HCT116 (cell line): ENCODE measurements at regions not wholly inside any gene's neighbourhood (a gene's known extent, or its start where the extent isn't known, plus 50 kb on each side); places are given as distances from the start of the nearest gene placed in this dataset.

Source experiments
- ATAC-seq: fragments of 200-7000 bp; cut with Tn5 transposase; 2 replicates; pipeline ENCODE4 v1.9.1; 2020; ENCODE audit warnings: mild to moderate bottlenecking, moderate library complexity
- BruUV-seq: library from RNA; stranded (reverse); fragments of 400-500 nt; replicated peaks from 2 replicates; lab custom pipeline; 2021; lab: Mats Ljungman, UMichigan
- CTCF ChIA-PET: fragments of 300-600 bp; sonication (Branson Sonifier 250); formaldehyde crosslinking; loops from one replicate; lab custom pipeline; 2021; ENCODE audit warnings: antibody characterized with exemption; lab: Charles Lee
- POLR2A ChIA-PET: fragments of 300-600, 350-600 bp; sonication (Branson Sonifier 250); formaldehyde crosslinking; loops from one replicate; lab custom pipeline; 2021; ENCODE audit warnings: antibody characterized with exemption; lab: Charles Lee
- RAD21 ChIA-PET, 2 experiments: fragments of 300-600 bp; sonication (Branson Sonifier 250); formaldehyde crosslinking; loops; one replicate each; lab custom pipeline; 2023; ENCODE audit warnings: low total read pairs in 2 of 2; ENCODE audit not compliant: uncharacterized antibody in 2 of 2, unreplicated experiment in 2 of 2, low non-redundant PET in 1 of 2; lab: Charles Lee
- DNase-seq: peaks from one replicate; pipeline ENCODE4 v3.0.0-alpha.2; 2010; ENCODE audit warnings: low read depth, low spot score
- H2AFZ ChIP-seq: fragments of 200-600 bp; shearing (Covaris generic), sonication (generic); 2 replicates; pipeline ENCODE4 v1.6.1; 2017; ENCODE audit warnings: low read depth, mixed run types, mixed read lengths, antibody characterized with exemption, low read length; ENCODE audit not compliant: poor library complexity, severe bottlenecking
- H3K27ac ChIP-seq: 2 replicates; pipeline ENCODE4 v1.5.1; 2012; ENCODE audit warnings: low read depth, low read length
- H3K27me3 ChIP-seq: fragments of 200-600 bp; sonication (generic); 2 replicates; pipeline ENCODE4 v1.6.1; 2016; ENCODE audit warnings: mixed run types, low read length, mixed read lengths; ENCODE audit not compliant: insufficient read depth
- H3K36me3 ChIP-seq, 2 experiments: fragments of 200-500 bp in 1 of 2; fragments of 200-600 bp in 1 of 2; sonication (Bioruptor generic) in 1 of 2; sonication (generic) in 1 of 2; 2 replicates each; pipeline versions ENCODE4 v1.5.1 to v1.6.1; 2014 to 2016; ENCODE audit warnings: low read length in 2 of 2, inconsistent platforms in 1 of 2, mixed read lengths in 1 of 2, mixed run types in 1 of 2; ENCODE audit not compliant: insufficient read depth in 2 of 2, control insufficient read depth in 1 of 2
- H3K4me1 ChIP-seq, 2 experiments: fragments of 200-600 bp in 1 of 2; sonication (generic) in 1 of 2; 2 replicates each; pipeline versions ENCODE4 v1.5.1 to v1.6.1; 2012 to 2017; ENCODE audit warnings: low read length in 2 of 2, inconsistent platforms in 1 of 2, mild to moderate bottlenecking in 1 of 2, mixed read lengths in 1 of 2, mixed run types in 1 of 2, moderate library complexity in 1 of 2; ENCODE audit not compliant: insufficient read depth in 2 of 2, control insufficient read depth in 1 of 2
- H3K4me2 ChIP-seq: fragments of 200-600 bp; sonication (generic); 2 replicates; pipeline ENCODE4 v1.6.1; 2017; ENCODE audit warnings: mixed run types, low read length, mixed read lengths
- H3K4me3 ChIP-seq, 2 experiments: fragments of 200-600 bp in 1 of 2; sonication (generic) in 1 of 2; replicated peaks in 1 of 2; 2 replicates each; pipeline ENCODE4 v1.5.1; 2011 to 2016; ENCODE audit warnings: low read length in 2 of 2, control low read depth in 1 of 2, low read depth in 1 of 2, mild to moderate bottlenecking in 1 of 2, mixed read lengths in 1 of 2, mixed run types in 1 of 2
- H3K79me2 ChIP-seq: fragments of 200-600 bp; sonication (generic); 2 replicates; pipeline ENCODE4 v1.6.1; 2017; ENCODE audit warnings: mild to moderate bottlenecking, mixed run types, low read length, moderate library complexity, mixed read lengths; ENCODE audit not compliant: insufficient read depth
- H3K9ac ChIP-seq: fragments of 200-600 bp; sonication (generic); 2 replicates; pipeline ENCODE4 v1.6.1; 2016; ENCODE audit warnings: low read length, mixed read lengths
- H3K9me2 ChIP-seq: fragments of 200-600 bp; sonication (generic), shearing (Covaris generic); 2 replicates; pipeline ENCODE4 v1.6.1; 2017; ENCODE audit warnings: mixed run types, mild to moderate bottlenecking, moderate library complexity; ENCODE audit not compliant: insufficient read depth
- H3K9me3 ChIP-seq, 2 experiments: fragments of 200-500 bp in 1 of 2; fragments of 200-600 bp in 1 of 2; sonication (Bioruptor generic) in 1 of 2; sonication (generic) in 1 of 2; 2 replicates each; pipeline ENCODE4 v1.6.1; 2014 to 2017; ENCODE audit warnings: low read length in 2 of 2, mixed read lengths in 2 of 2, inconsistent platforms in 1 of 2, low read depth in 1 of 2, mild to moderate bottlenecking in 1 of 2, mixed run types in 1 of 2, moderate library complexity in 1 of 2; ENCODE audit not compliant: control insufficient read depth in 1 of 2, insufficient read depth in 1 of 2
- H4K20me1 ChIP-seq: fragments of 200-600 bp; sonication (generic), shearing (Covaris generic); 2 replicates; pipeline ENCODE4 v1.6.1; 2017; ENCODE audit warnings: mixed run types, mild to moderate bottlenecking, moderate library complexity; ENCODE audit not compliant: insufficient read depth
- CBX3 ChIP-seq: IDR thresholded peaks from 2 replicates; pipeline ENCODE4 v1.6.1; 2012; ENCODE audit warnings: low read depth
- CEBPB ChIP-seq: IDR thresholded peaks from 2 replicates; pipeline ENCODE4 v1.6.1; 2012; ENCODE audit warnings: low read depth
- EGR1 ChIP-seq: IDR thresholded peaks from 2 replicates; pipeline ENCODE4 v1.6.1; 2012; ENCODE audit warnings: low read depth
- ELF1 ChIP-seq: IDR thresholded peaks from 2 replicates; pipeline ENCODE4 v1.6.1; 2012; ENCODE audit warnings: low read depth, borderline replicate concordance
- EZH2 ChIP-seq: fragments of 200-600 bp; sonication (generic); IDR thresholded peaks from 2 replicates; pipeline ENCODE4 v1.6.1; 2017; ENCODE audit warnings: antibody characterized with exemption, mixed run types
- EZH2phosphoT487 ChIP-seq: fragments of 200-600 bp; IDR thresholded peaks from 2 replicates; pipeline ENCODE4 v1.6.1; 2018; ENCODE audit warnings: antibody characterized with exemption, borderline replicate concordance
- FOSL1 ChIP-seq: IDR thresholded peaks from 2 replicates; pipeline ENCODE4 v1.6.1; 2012; ENCODE audit warnings: low read depth
- MAX ChIP-seq: IDR thresholded peaks from 2 replicates; pipeline ENCODE4 v1.6.1; 2012
- POLR2A ChIP-seq: IDR thresholded peaks from 2 replicates; pipeline ENCODE4 v1.7.0; 2011; ENCODE audit warnings: borderline replicate concordance; ENCODE audit not compliant: insufficient read depth, insufficient read length; ENCODE audit errors: extremely low read depth
- POLR2AphosphoS5 ChIP-seq: IDR thresholded peaks from 2 replicates; pipeline ENCODE4 v1.6.1; 2011; ENCODE audit warnings: mild to moderate bottlenecking, low read depth, low read length, moderate library complexity
- RAD21 ChIP-seq: IDR thresholded peaks from 2 replicates; pipeline ENCODE4 v1.6.1; 2012; ENCODE audit warnings: low read depth, mild to moderate bottlenecking
- REST ChIP-seq: IDR thresholded peaks from 2 replicates; pipeline ENCODE4 v1.6.1; 2012; ENCODE audit warnings: low read depth
- SIN3A ChIP-seq: IDR thresholded peaks from 2 replicates; pipeline ENCODE4 v1.6.1; 2012; ENCODE audit warnings: low read depth
- SRF ChIP-seq: IDR thresholded peaks from 2 replicates; pipeline ENCODE4 v1.6.1; 2012; ENCODE audit warnings: low read depth
- TCF7L2 ChIP-seq: IDR thresholded peaks from 2 replicates; pipeline ENCODE4 v1.7.0; 2011; ENCODE audit warnings: borderline replicate concordance, inconsistent platforms; ENCODE audit not compliant: insufficient read depth, insufficient read length; ENCODE audit errors: extremely low read depth
- YY1 ChIP-seq: IDR thresholded peaks from 2 replicates; pipeline ENCODE4 v1.6.1; 2011; ENCODE audit warnings: low read length, low read depth, moderate library complexity, mild to moderate bottlenecking; ENCODE audit not compliant: insufficient replicate concordance; ENCODE audit errors: extremely low read depth
- ZBTB33 ChIP-seq: IDR thresholded peaks from 2 replicates; pipeline ENCODE4 v1.6.1; 2011; ENCODE audit warnings: mild to moderate bottlenecking, low read length, moderate library complexity; ENCODE audit not compliant: insufficient replicate concordance; ENCODE audit errors: extremely low read depth
- ZFX ChIP-seq: fragments of 450-650 bp; IDR thresholded peaks from 2 replicates; pipeline ENCODE4 v1.6.1; 2017
- ZNF274 ChIP-seq: fragments of 200-500 bp; sonication (Bioruptor generic); IDR thresholded peaks from 2 replicates; pipeline ENCODE4 v1.6.1; 2014; ENCODE audit warnings: mild to moderate bottlenecking, low read depth, low read length, inconsistent platforms
- intact Hi-C: fragments of 100-400 bp; cut with micrococcal nuclease; formaldehyde crosslinking; loops from 2 replicates; pipeline ENCODE4 v1.10.0; 2022
- TF ChIP-seq, protein P1 (sequence below), 3 experiments: fragments of 200-600 bp in 1 of 3; sonication (generic) in 1 of 3; IDR thresholded peaks in 2 of 3; conservative IDR thresholded peaks in 1 of 3; 2 replicates each; pipeline ENCODE4 v1.5.1; 2012 to 2017; ENCODE audit warnings: low read depth in 2 of 3, low read length in 2 of 3, antibody characterized with exemption in 1 of 3, borderline replicate concordance in 1 of 3, control low read depth in 1 of 3, mild to moderate bottlenecking in 1 of 3, mixed read lengths in 1 of 3, mixed run types in 1 of 3, moderate library complexity in 1 of 3; ENCODE audit not compliant: insufficient read depth in 1 of 3

DNA sequence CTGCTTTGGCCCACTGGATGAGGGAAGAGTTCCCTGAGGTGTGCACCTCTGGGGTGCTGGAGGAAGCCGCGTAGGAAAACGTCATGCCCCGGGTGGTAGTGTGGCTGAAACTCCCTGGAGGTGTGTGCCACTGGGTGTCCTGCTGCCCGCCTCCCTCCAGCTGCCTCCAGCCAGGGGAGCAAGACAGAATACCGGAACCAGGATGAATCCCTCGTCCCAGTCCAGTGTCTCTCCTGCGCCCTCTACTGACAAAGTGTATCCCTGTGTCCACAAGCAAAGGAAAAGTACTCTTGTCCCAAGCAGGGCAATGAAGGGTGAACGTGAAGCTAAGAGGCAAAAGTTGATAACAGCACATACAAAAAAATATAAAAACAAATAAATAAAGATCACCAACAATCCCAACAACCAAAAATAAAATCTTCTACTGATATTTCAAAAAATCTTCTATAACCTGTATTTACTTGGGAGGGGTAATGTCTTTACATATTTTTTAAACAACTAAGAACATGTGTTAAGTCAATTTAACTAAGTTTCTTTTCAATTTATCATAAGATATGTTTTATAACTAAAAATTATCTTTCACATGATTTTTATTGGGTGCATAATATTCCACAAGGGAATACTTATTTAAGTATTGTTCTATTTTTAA lies 437.6 kb downstream of the MAFB start:
- no peaks in the 10 kb centered on the region; the same call in 1 of the 2 replicates for H4K20me1 ChIP-seq
- no peak overlapping the region for H3K9ac ChIP-seq
- H3K27ac ChIP-seq = no peak overlapping the region
- DNase-seq (peak; percentile 37), ATAC-seq (peak; percentile 88)
- ChIA-PET CTCF (interaction anchor here (0.9 to 2.0 kb wide), 6 partner anchors 10 to 1143 kb away, joined by 3 to 8 read pairs (median 6); no protein-coding TSS in a partner anchor), POLR2A (no interaction called here), RAD21 (no interaction called here)
- no peak overlapping the region for H3K4me2 ChIP-seq
- H3K4me3 ChIP-seq = no peak overlapping the region
- no peaks in the 10 kb centered on the region for H3K4me1 ChIP-seq
- no peaks in the 10 kb centered on the region for H3K36me3 ChIP-seq
- no TSS peak for BruUV-seq
- no peaks in the 10 kb centered on the region for H3K9me2 ChIP-seq
- no peak overlapping the region for H2AFZ ChIP-seq
- intact Hi-C loops = no loop called here
- no peaks in the 10 kb centered on the region for H3K79me2 ChIP-seq
- no peaks in the 10 kb centered on the region for H3K27me3 ChIP-seq
- no peaks in the 10 kb centered on the region for H3K9me3 ChIP-seq
- TF ChIP-seq ZBTB33 = no peak
- TF ChIP-seq RAD21 = peak; percentile 55
- TF ChIP-seq POLR2A = no peak
- TF ChIP-seq CBX3 = no peak
- no peak for TF ChIP-seq EZH2phosphoT487
- 0 out of 2 replicates have a peak, but pooled peaks have one; percentile 15 for TF ChIP-seq ELF1
- no peak for TF ChIP-seq YY1
- TF ChIP-seq, protein P1, sequence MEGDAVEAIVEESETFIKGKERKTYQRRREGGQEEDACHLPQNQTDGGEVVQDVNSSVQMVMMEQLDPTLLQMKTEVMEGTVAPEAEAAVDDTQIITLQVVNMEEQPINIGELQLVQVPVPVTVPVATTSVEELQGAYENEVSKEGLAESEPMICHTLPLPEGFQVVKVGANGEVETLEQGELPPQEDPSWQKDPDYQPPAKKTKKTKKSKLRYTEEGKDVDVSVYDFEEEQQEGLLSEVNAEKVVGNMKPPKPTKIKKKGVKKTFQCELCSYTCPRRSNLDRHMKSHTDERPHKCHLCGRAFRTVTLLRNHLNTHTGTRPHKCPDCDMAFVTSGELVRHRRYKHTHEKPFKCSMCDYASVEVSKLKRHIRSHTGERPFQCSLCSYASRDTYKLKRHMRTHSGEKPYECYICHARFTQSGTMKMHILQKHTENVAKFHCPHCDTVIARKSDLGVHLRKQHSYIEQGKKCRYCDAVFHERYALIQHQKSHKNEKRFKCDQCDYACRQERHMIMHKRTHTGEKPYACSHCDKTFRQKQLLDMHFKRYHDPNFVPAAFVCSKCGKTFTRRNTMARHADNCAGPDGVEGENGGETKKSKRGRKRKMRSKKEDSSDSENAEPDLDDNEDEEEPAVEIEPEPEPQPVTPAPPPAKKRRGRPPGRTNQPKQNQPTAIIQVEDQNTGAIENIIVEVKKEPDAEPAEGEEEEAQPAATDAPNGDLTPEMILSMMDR (IDR thresholded peaks at IDR 0.05 in 2 of 3, conservative IDR thresholded peaks at IDR 0.05 in 1 of 3; ENCODE audit: borderline replicate concordance in 1 of 3, insufficient read depth in 1 of 3, low read depth in 2 of 3, low read length in 2 of 3) = peak; percentile 30 to 76 (median 65); a peak in 5 of 6 replicates
- no peak for TF ChIP-seq TCF7L2
- TF ChIP-seq ZFX = no peak
- TF ChIP-seq ZNF274 = no peak
- no peak for TF ChIP-seq CEBPB
- TF ChIP-seq SRF = no peak
- TF ChIP-seq POLR2AphosphoS5 = no peak
- TF ChIP-seq FOSL1 = no peak
- no peak for TF ChIP-seq REST
- no peak for TF ChIP-seq EGR1
- no peak for TF ChIP-seq SIN3A
- TF ChIP-seq EZH2 = no peak
- TF ChIP-seq MAX = no peak
